GM19463 (cell line): ENCODE measurements at regions not wholly inside any gene's neighbourhood (a gene's known extent, or its start where the extent isn't known, plus 50 kb on each side); places are given as distances from the start of the nearest gene placed in this dataset.

Source experiments
- ATAC-seq: cut with Tn5 transposase; IDR thresholded peaks from one replicate; pipeline ENCODE4 v1.9.1; 2021; ENCODE audit warnings: mild to moderate bottlenecking, moderate library complexity; ENCODE audit not compliant: unreplicated experiment

DNA sequence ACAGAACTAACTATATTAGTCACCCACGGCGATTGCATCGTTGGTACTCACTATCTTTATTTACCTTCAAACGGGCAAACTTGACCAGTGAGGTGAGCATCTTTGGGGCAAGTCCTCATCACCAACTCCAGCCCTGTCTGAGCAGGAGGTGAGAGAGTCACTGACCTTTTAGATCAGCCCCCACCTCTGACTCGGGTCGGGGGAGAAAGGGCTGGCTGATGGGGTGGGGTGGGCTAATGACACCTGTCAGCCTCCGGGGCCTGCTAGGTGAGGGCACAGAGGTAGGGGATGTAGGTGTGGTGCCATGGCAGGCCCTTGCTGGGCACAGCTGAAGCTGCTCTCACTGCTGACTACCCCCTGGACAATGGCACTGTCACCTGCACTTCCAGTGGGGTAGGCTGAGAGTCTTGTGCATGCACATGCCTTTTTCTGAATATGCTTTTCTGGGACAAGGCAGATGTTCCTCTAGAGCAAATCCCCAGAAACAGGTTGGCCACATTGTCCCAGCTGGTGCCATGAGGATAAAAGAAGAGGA, 359.5 kb upstream of the MKI67 start:
- ATAC-seq, result no peak

DNA sequence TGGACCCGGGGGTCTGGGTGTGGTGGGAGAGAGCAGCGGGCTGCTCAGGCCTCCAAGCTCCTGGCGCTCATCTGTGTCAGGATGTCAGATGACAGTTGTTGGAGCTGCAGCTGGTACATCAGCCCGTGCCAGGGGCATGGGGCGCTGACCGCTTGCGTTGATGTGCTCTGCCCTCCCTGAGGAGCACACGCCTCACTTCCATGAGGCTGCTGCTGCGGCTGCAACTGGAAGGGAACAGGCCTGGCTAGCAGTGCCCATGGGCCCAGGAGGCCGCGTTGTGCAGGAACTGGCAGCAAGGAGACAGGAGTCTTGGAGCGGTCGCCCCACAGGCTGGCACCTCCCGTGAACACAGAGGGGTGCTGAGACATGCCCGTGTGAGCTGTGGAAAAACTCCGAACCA, 361.3 kb upstream of the MKI67 start:
- ATAC-seq, result no peak

DNA sequence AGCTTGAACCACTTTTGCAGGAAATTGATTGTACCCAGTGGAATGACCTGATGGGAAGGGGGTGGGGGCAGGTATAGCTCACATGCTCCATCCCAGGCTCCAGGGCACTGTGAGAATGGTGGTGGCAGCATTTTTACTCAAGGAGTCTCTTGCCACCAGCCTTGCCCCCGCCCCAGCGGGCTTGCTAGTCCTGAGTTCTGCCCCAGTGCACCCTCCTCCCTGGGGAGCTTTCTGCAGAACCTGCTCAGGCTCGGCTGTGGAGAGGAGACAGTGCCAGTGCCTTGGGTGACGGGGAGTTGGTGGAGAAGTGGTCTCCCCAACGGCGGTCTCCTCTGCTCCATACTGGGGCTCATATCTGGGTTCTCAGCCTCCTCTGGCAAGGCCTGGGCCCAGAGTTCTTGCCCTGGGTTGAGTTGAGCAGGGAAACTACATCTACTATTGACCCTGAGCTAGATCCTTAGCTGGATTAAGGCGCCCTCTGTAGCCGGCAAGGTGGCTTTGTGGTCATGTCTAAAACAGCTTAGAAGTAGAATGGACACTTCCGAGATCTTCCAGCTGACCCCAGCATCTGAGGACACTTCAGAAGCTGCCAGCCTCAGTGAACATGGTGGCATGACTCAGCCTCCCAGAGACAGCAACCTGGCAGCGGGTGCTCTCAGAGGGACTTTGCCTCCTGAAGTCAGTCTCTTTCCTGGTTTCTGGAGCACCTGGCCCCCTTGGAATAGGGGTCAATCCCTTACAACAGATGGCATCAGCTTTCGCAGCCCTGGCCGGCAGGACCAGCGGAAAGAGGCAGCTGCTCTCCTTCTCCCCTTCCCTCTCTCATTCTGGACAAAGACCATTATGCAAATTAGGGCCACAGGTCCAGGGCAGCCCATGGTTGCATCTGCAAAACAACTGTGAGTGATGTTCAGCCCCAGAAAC, 363.4 kb upstream of the MKI67 start:
- no peak for ATAC-seq

- ATAC-seq, result no peak
These were observed 365.5 kb upstream of the MKI67 start for GRCh38 chr10:128491686-128492085.

DNA sequence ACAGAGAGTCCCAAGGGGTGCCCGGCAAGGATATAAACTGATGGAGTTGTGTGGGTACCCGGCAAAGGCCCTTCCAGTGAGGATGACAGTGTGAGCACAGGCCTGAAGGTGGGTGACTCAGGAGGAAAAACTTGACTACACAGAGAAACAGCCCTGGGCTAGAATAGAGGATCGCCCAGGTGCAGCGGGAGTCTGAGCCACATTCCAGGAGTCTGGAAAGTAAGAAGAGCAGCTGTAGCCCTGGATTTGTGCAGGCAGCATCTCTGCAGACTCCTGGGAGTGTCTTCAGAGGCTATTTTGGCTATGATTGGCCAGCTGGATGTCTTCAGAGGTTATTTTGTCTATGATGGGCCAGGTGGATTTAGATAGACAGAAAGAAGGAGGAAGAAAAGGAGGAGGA, 367.6 kb upstream of the MKI67 start:
- no peak for ATAC-seq

DNA sequence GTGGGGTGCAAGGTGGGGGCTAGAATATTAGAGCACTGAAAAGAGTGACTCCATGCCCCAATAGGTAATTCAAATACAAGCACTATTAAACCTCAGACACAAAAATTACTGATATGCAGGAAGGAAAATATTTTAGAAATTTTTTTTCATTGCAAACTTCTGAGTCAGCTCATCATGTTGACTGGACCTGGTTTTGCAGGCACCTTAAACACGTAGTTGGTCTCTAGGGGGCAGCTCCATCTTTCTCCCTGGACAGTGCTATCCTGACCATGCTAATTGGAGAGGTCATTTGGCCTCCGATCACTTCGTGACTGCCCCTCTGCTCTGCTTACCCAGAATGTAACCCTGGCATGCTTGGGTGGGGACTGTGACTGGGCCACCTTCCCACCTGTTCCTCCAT, 368.4 kb upstream of the MKI67 start:
- ATAC-seq, result no peak

DNA sequence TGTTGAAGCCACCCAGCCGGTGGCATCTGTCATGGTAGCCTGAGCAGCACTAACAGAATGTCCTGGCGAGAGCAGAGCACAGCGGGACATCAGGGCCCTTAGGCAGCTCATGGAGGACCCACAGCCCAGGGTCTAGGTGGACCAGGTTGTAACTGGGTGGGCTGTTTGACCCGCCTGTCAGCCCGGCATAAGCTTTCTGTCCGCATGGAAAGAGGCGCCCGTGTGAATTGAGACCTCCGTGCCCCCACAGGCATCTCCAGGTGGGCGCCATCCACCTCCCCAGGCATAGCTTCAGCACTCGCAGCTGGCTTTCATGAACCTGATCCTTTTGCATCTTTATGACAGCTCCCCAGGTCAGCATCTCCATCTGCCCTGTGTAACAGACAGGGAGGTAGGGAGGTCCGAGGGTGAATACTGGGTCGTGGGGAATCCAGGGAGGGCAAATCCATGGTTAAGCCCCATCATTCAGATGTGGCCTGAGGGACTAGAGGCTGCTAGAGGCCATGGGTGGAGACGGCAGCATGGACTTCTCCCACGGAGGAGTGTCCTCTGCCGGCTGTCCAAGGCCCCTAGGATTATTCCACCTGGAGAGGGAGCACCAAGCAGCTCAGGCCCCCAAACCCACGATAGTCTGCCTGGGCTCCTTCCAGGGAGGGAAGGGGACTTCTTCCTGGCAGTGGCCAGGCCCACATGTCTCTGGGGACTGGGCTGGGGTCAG, 371.6 kb upstream of the MKI67 start:
- no peak for ATAC-seq

DNA sequence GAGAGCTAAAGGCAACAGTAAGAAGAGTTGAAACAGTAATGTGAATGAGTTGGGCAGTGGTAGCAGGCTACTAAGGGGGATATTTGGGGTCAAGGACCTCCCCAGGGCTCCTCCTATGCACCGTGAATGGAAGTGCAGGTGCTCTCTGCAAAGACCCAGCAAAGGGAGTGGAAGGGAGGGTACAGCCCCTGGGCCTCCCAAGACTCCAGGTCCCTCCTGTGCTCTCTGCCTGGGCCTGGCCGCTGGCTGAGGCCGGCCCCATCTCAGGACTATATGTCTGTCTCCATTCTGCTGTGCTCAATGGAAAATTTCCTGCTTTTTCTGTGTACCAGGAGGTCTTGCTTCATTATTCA, 372.1 kb upstream of the MKI67 start:
- no peak for ATAC-seq

DNA sequence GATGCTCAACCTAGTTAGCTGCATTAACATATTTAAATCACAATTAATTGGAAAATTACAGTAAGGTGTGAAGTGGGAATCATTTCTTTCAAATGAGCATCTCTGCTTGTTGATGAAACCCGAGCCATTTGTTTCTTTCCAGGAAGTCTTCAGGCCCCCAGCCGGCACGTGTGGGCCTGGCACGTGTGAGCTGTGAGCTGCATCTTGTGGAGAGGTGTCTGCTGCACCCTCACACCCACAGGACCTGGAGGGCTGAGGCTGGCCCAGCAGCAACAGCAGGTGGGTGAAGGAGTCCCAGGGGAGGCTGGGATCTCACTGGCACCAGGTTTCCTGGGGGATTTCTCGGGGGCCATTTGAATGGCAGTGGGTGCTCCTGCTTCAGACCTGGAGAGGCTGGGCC, 372.5 kb upstream of the MKI67 start:
- no peak for ATAC-seq

DNA sequence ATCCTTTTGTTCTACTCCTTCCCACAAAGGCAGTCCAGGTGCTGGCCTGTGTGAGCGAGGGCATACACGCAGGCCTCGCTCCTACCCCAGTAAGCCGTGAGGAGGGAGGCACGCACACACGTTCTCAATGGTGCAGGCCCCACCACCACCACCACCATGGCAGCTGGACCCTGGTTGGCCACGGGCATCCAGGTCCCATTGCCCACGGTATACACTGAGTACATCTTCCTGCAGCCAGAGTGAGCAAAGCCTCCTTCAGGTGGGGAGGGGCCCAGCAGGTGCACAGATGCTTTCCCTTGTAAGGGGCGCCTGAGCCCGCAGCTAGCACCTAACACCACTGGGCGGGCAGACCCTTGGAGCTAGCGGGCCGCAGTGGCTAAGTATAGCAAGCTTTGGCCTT, 373.3 kb upstream of the MKI67 start:
- ATAC-seq, result no peak

GRCh38 chr10:128499956-128500355, 373.7 kb upstream of the MKI67 start:
- ATAC-seq, result no peak

GRCh38 chr10:128500642-128501041, 374.4 kb upstream of the MKI67 start:
- no peak for ATAC-seq

- no peak for ATAC-seq
These were observed 379.1 kb upstream of the MKI67 start for GRCh38 chr10:128505346-128505745.

GRCh38 chr10:128506423-128506822, 380.2 kb upstream of the MKI67 start:
- ATAC-seq, result no peak

GRCh38 chr10:128507066-128507465, 380.8 kb upstream of the MKI67 start:
- ATAC-seq, result no peak

DNA sequence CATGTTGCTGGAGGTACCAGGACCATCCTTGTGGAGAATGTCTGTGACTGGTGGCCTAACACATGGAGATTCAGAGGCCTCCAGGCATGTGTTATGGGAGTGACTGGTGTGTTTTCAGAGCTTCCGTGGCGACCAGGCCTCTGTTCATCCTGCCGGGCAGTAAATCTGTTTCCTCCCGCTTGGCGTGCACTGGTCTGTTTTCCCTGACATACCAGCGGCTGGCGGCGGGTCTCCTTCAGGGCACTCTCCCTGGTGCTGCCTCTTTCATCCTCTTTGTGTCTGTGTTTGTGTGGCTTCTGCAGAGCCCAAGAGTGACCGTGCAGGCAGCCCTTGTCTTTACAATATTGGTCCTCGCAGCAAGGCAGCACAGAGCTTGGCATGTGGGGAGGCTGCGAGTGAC, 385.1 kb upstream of the MKI67 start:
- ATAC-seq, result no peak

DNA sequence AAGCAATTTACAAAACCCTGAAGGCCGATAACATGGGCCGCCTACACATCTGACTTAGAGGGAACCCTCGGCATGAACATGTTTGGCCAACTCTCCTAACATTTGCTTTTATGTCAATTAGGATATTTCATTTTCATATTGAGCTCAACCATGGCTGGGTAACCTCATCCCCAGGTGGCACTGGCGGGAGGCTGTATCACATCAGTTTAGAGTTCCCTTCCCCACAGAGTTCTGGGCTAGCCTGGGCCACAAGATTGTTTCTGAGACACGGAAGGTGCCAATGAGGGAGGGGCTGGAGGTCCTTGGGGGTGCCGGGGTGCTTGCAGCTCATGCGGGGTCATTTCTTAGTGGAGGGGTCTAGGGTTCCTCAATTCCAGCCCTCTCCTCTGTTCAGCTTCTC, 386.5 kb upstream of the MKI67 start:
- ATAC-seq, result no peak

- ATAC-seq, result no peak
These were observed 388.3 kb upstream of the MKI67 start for GRCh38 chr10:128514536-128514935.

DNA sequence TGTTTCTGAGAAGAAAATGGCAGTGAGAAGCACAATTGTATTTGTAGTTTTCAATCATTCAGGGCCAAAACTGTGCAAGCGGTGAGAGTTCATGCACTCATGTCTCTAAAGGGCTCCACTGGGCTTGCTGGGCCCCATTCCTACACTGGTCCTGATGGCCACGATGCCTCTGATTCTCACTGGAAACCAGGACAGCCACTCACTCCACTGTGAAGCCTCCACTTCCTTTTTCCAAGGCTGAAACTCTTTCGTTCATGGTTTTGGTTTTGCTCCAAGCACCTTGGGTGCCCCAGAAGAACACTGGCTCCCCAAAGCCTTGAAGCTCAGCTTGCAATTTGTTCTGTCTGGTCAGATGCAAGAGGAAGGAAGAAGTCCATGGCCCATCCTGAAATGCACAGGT, 390.0 kb upstream of the MKI67 start:
- ATAC-seq, result no peak

DNA sequence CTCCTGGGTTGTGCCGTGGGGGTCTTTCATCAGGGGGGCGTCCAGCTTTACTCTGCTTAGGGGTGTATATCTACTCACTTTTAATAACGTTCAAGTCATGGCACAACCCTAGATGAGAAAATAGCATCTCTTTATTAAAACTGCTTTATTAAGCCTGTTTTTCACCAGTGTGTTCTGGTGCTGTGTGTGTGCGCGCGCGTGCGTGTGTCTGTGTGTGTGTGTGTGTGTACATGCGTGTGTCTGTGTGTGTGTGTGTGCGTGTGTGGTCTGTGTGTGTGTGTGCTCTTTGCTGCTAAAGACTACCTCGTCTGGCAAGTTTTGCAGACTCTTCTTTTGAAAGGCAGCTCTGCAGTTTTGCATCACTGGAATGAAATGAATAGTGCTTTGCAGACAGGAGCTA, 390.9 kb upstream of the MKI67 start:
- no peak for ATAC-seq

- no peak for ATAC-seq
These were observed 391.8 kb upstream of the MKI67 start for GRCh38 chr10:128518000-128518399.

DNA sequence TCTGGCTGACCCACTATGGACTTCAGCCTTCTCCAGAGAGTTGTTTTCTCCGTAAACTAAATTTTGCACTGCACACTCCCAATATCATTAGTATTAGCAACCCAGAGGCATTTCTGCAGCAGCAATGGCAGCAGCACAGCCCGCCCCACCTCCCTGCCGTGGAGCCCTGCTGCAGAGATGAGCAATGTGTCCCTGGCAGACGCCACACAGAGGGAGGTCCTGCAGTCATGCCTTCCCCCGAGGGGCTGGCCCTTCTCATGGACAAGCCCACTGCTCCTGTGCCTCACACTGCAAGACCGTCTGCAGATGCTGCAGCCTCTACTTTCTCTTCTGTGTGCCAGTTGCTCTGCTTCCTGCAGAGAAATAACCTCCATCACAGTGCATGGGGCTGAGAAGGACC, 393.4 kb upstream of the MKI67 start:
- ATAC-seq, result no peak
